ENCODE measurements at regions not wholly inside any gene's neighbourhood (a gene's known extent, or its start where the extent isn't known, plus 50 kb on each side); places are given as distances from the start of the nearest gene placed in this dataset.

DNA sequence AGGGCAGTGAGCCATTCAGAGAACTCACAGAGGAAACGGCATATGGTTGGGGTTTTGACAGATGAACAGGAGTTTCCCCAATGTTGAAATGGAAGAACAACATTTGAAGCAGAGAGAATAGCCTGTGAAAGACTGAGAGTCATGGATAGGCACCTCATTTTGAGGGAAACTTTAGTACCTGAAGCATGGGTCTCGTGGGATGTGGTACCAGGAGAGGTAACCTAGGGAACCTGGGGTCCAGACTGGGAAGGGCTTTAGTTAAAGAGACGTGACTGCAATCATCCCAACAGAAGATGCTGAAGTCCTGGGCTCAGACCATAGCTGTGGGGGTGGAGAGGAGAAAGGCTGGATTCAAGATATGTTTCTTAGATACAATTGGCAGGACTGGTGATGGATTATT is 137.8 kb upstream of the CCL2 start:
- Histone ChIP-seq H3K27ac (no peak overlapping the region), H3K9me3 (no peaks in the 10 kb centered on the region), H3K27me3 (peaks cover 0 to 48% (median 0%) of the 10 kb centered on the region in 4 donors), H3K4me3 (no peak overlapping the region), H3K4me1 (no peaks in the 10 kb centered on the region), H3K36me3 (no peaks in the 10 kb centered on the region)
- 72 to 73% methylated on average over 3 of the region's 3 CpGs for WGBS, 2 donors
- no peak for TF ChIP-seq POLR2A (IDR thresholded peaks at IDR 0.05)
- TF ChIP-seq, protein P1, sequence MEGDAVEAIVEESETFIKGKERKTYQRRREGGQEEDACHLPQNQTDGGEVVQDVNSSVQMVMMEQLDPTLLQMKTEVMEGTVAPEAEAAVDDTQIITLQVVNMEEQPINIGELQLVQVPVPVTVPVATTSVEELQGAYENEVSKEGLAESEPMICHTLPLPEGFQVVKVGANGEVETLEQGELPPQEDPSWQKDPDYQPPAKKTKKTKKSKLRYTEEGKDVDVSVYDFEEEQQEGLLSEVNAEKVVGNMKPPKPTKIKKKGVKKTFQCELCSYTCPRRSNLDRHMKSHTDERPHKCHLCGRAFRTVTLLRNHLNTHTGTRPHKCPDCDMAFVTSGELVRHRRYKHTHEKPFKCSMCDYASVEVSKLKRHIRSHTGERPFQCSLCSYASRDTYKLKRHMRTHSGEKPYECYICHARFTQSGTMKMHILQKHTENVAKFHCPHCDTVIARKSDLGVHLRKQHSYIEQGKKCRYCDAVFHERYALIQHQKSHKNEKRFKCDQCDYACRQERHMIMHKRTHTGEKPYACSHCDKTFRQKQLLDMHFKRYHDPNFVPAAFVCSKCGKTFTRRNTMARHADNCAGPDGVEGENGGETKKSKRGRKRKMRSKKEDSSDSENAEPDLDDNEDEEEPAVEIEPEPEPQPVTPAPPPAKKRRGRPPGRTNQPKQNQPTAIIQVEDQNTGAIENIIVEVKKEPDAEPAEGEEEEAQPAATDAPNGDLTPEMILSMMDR (IDR thresholded peaks at IDR 0.05) = no peak
- intact Hi-C loops (cut with DNase I) = no loop called here
- DNase-seq = no peak

DNA sequence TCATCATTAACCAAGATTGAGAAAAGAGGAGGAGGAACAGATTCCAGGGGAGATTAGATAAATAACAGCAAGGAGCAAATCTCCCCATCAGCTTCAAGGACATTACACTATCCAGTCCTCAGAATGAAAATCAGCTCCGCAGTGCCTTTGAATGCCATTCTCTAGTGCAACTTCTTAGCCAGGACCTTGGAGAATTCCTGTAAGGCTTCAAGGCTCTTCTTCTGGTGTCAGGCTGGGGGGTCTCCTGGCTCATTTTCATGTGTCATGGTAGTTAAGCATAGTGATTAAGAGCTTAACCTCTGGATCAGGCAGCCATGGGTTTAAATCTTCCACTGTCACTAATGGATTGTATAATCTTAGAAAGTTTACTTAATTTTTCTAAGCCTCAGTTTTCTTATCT is 137.3 kb upstream of the CCL2 start:
- Histone ChIP-seq H3K36me3 (no peaks in the 10 kb centered on the region), H3K27me3 (peaks cover 0 to 45% (median 0%) of the 10 kb centered on the region in 4 donors), H3K4me3 (no peak overlapping the region), H3K4me1 (no peaks in the 10 kb centered on the region), H3K27ac (no peak overlapping the region), H3K9me3 (no peaks in the 10 kb centered on the region)
- DNase-seq = no peak
- whole genome bisulfite sequencing, 2 donors = 94 to 96% methylated on average over 1 of the region's 1 CpG
- TF ChIP-seq POLR2A (IDR thresholded peaks at IDR 0.05) = no peak
- TF ChIP-seq, protein P1 (IDR thresholded peaks at IDR 0.05) = no peak
- intact Hi-C loops (cut with DNase I) = no loop called here

DNA sequence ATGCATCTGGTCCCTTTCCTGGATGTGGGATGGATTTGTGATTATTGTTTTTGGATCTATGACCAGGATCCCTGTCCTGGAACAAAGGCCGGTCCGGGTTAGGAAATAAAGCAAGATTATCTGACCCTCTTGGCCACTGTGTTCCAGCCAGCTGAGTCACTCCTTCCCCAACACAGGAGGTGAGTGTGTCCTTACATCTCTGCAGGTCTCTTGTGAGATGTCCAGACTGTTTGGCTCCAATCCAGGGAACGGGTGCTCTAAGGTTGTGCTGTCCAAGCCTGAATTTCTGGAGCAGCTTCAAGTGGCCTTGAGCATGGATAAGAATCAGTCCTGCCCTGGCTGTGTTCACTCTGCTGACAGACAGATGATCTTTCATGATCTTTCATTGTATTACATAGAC is 136.5 kb upstream of the CCL2 start:
- intact Hi-C loops (cut with DNase I) = no loop called here
- DNase-seq = no peak
- TF ChIP-seq, protein P1 (IDR thresholded peaks at IDR 0.05) = no peak
- no peak for TF ChIP-seq POLR2A (IDR thresholded peaks at IDR 0.05)

DNA sequence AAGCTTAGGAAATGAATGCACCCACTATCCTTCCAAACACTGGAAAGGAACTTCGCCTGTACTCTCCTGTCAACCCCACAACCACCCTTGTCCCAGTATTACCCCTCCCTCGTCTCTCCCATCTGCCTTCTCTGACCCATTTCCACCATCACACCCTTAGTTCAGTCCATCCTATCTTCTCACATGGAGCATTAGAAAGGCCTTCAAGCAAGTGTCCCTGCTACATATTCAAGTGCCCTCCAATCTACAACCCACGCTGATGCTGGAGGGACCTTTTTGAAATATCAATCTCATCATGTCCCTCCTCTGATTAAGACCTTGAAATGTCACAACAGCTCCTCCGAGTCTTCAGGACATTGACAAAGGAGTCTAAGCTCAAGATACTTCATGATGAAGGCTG is 133.8 kb upstream of the CCL2 start:
- Histone ChIP-seq H3K4me3 (no peak overlapping the region), H3K27ac (no peak overlapping the region), H3K36me3 (no peaks in the 10 kb centered on the region), H3K4me1 (no peaks in the 10 kb centered on the region), H3K9me3 (no peaks in the 10 kb centered on the region), H3K27me3 (peaks cover 0 to 57% (median 0%) of the 10 kb centered on the region in 4 donors)
- DNase-seq = no peak
- intact Hi-C loops (cut with DNase I) = no loop called here
- TF ChIP-seq, protein P1 (IDR thresholded peaks at IDR 0.05) = no peak
- whole genome bisulfite sequencing, 2 donors = 74 to 82% methylated on average over 4 of the region's 4 CpGs

More for the DNA sequence above, 136.5 kb upstream of the CCL2 start:
- WGBS, 2 donors = 50% methylated on average over 3 of the region's 3 CpGs; no CpG with 5 or more reads in 1 of the 2 donors
- Histone ChIP-seq H3K4me1 (no peaks in the 10 kb centered on the region), H3K27ac (no peak overlapping the region), H3K4me3 (no peak overlapping the region), H3K27me3 (peaks cover 0 to 48% (median 0%) of the 10 kb centered on the region in 4 donors), H3K9me3 (no peaks in the 10 kb centered on the region), H3K36me3 (no peaks in the 10 kb centered on the region)

DNA sequence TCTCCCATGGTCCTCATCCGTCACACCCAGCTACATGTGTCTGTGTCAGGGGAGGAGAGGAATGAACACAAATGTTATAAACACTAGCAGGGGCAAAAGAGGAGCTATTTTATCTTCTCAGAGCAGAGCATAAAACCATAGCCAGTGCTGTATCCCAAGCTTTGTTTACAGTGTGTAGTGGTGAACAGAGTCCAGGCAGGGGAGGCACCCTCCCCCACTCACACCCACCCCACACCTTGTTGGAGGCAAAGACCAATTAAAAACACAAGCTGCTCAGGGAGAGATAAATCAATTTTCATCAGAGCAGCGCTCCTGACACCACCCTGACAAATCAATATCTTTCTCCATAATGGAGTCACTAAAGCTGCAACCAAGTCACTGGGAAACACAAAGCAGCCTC is 132.6 kb upstream of the CCL2 start:
- Histone ChIP-seq H3K4me3 (no peak overlapping the region), H3K36me3 (no peaks in the 10 kb centered on the region), H3K4me1 (no peaks in the 10 kb centered on the region), H3K27me3 (peaks cover 0 to 59% (median 0%) of the 10 kb centered on the region in 4 donors), H3K9me3 (no peaks in the 10 kb centered on the region), H3K27ac (no peak overlapping the region)
- no peak for DNase-seq
- intact Hi-C loops (cut with DNase I) = no loop called here
- TF ChIP-seq, protein P1 (IDR thresholded peaks at IDR 0.05) = no peak
- TF ChIP-seq POLR2A (IDR thresholded peaks at IDR 0.05) = no peak
- 73 to 89% methylated on average over 2 of the region's 2 CpGs for WGBS, 2 donors

Data from esophagus squamous epithelium (tissue), 5 donors.